HG03103 (cell line): ENCODE measurements at regions not wholly inside any gene's neighbourhood (a gene's known extent, or its start where the extent isn't known, plus 50 kb on each side); places are given as distances from the start of the nearest gene placed in this dataset.
"Not testable (repeated sequence)": the region's sequence is repeated elsewhere in the genome, so short reads cannot be mapped to it uniquely, and the experiment has no call there.

ENCODE experiments used
- ATAC-seq: cut with Tn5 transposase; IDR thresholded peaks from one replicate; pipeline ENCODE4 v1.9.1; 2021; ENCODE audit warnings: low read depth; ENCODE audit not compliant: unreplicated experiment

GRCh38 chr2:8549942-8550341 is 131.9 kb upstream of the ID2 start:
- no peak for ATAC-seq

GRCh38 chr2:8550481-8550880 is 131.4 kb upstream of the ID2 start:
- ATAC-seq, result no peak

- no peak for ATAC-seq
Measured at GRCh38 chr2:8550937-8551621, 130.8 kb upstream of the ID2 start.

GRCh38 chr2:8551622-8552074 is 130.2 kb upstream of the ID2 start:
- ATAC-seq, result peak; percentile 53

- ATAC-seq, result no peak
Measured at GRCh38 chr2:8552293-8552801, 129.5 kb upstream of the ID2 start.

- no peak for ATAC-seq
Measured at GRCh38 chr2:8553643-8554042, 128.2 kb upstream of the ID2 start.

DNA sequence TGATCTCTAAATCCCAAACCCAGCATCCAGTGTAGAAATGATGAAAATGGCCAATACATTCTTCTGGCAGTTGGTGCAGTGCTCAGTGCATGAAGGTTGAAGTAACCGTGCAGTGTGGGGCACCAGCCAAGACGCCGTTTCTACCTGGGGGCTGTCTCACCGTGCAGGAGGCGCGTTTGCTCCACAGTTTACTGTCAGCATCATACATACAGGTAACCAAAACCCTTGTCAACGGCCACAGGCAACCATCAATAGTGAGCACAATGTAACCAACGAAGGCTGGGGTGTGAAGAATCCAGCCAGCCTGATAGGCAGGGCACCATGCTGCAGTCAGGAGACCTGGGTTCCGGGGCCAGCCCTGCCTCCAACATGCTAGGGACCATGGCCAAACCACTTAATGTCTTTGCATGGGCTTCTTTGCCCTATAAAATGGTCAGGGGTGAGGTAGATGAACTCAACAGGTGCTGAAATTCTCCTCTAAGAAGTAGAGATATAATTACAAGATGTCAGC is 127.5 kb upstream of the ID2 start:
- no peak for ATAC-seq

DNA sequence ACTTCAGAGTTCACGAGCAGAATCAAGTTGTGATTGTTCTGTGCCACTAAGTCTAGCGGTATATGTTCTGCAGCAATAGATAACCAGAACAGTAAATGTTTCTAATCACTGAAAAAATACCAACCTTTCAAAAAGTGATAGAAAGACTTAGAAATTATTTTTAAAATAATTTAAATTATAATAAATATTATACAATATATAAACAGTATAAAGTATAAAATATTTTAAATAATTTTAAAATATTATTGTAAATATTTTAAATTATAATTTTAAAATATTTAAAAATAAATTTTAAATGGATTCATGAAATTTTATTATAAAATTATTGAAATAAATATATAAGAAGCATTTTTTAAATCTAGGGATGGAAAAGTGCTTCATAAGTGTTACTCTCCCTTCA is 126.3 kb upstream of the ID2 start:
- no peak for ATAC-seq

DNA sequence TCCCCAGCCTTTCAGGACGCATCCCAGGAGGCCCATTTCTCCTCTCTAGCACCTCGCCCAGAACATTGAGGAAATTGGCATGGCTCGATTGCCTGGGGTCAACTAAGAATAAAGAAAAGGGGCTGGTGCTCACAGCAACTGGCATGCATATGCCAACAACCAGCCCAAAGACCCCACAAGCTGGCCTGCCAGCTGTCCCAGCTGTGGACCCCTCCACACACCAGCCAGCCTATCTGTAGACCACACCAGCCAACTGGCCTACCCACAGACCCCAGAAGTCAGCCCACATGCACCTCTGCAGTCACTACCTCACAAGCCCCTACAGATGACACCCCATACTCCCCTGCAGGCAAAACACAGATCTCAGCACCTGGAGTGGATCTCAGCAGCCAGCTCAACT is 123.8 kb upstream of the ID2 start:
- ATAC-seq, result no peak

DNA sequence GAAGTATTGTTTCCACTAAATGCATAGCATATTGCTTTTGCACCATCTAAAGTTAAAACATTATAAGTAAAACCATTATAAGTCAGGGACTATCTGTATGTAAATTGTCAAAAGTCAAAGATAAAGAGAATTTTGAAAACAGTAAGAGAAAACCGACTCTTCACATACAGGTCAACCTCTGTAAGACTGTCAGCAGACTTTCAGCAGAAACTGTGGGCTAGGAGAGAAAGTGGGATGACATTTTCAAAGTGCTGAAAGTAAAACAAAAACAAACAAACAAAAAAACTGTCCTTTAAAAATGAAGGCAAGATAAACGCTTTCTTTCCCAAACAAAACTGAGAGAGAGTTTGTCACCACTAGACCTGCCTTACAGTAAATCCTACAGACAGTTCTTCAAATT is 122.9 kb upstream of the ID2 start:
- no peak for ATAC-seq

- no peak for ATAC-seq
Measured at GRCh38 chr2:8559805-8560204, 122.1 kb upstream of the ID2 start.

GRCh38 chr2:8561692-8562091 is 120.2 kb upstream of the ID2 start:
- not testable (repeated sequence) for ATAC-seq

GRCh38 chr2:8563814-8564474 is 117.9 kb upstream of the ID2 start:
- ATAC-seq, result no peak

- ATAC-seq, result no peak
Measured at GRCh38 chr2:8564475-8564874, 117.4 kb upstream of the ID2 start.

DNA sequence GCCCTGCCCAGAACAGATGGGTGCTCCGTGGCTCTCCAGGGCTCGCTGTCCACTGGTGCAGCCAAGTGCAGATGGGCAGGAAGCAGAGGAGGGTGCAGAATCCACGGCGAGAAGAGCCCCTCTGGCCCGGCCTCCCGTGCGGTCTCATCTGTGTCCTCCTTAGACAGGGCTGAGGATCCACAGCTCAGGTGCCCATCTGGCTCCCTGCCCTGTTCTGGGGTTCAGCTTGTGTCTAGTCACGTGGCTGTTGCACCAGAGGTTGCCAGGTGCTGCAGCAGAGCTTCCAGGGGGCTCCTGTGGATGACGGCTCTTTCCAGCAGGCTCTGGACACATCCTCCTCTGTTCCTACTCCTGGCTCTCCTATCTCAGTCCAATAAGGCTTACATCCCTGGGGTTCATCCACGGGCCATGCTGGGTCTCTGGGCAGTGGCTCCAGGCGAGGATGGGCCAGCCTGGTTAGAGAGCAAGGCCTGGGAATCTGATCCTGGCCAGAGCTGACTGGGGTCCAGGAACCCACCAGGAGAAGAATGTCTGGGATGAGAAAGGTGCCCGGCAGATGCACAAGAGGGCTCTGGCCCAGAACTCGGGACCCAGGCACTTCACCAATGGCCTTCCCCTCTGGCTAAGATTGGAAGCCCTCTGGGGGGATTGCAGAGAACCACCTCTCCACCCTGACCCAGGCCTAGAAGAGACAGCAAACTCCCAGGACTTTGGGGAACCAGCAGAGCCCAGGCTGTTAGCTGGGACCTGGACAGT is 116.3 kb upstream of the ID2 start:
- no peak for ATAC-seq

- no peak for ATAC-seq
Measured at GRCh38 chr2:8566155-8566670, 115.6 kb upstream of the ID2 start.

GRCh38 chr2:8566774-8567468 is 114.9 kb upstream of the ID2 start:
- no peak for ATAC-seq

- ATAC-seq, result no peak
Measured at GRCh38 chr2:8567469-8568260, 114.2 kb upstream of the ID2 start.

DNA sequence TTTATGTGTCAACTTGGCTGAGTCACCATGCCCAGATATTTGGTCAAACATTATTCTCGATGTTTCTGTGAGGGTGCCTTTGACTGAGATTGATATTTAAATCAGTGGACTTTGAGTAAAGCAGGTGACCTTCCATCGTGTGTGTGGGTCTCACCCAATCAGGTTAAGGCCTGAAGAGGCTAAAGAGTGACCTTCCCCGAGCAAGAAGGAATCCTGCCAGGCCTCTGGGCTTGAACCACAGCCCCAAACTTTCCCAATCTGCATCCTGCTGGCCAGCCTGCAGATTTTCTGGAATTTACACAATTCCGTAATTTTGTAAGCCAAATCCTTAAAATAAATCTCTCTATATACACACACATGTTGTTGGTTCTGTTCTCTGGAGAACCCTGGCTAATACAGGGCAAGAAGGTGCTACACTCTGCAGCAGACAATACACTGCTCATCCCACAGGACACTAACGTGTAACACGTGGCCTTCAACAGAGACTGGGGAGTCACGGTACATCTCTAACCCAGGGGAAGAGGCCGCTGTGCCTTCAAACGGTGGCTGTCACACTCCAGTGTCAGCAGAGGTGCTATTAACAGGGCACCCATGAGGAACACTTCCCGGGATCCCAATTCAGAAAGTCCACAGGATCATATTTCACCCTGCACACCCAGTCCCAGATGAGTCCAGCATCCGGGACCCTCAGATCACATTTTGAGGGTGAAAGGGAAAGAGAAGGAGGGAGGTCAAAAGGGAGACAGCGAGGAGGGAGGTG is 113.1 kb upstream of the ID2 start:
- ATAC-seq, result no peak
